Endodermal cell (in vitro differentiated cells): ENCODE measurements at regions not wholly inside any gene's neighbourhood (a gene's known extent, or its start where the extent isn't known, plus 50 kb on each side); places are given as distances from the start of the nearest gene placed in this dataset.

Experiments
- DNase-seq: peaks from one replicate; pipeline ENCODE4 v3.0.0-alpha.2; 2017
- H3K27ac ChIP-seq: 2 replicates; pipeline ENCODE4 v1.5.1; 2013; ENCODE audit warnings: mild to moderate bottlenecking, low read depth, low read length, moderate library complexity
- H3K27me3 ChIP-seq: 2 replicates; pipeline ENCODE4 v1.6.1; 2013; ENCODE audit warnings: mild to moderate bottlenecking, low read length, moderate library complexity; ENCODE audit not compliant: insufficient read depth, control insufficient read depth, poor library complexity, severe bottlenecking
- H3K36me3 ChIP-seq: 2 replicates; pipeline ENCODE4 v1.7.0; 2013; ENCODE audit warnings: mild to moderate bottlenecking, low read length, moderate library complexity; ENCODE audit not compliant: control insufficient read depth, insufficient read depth
- H3K4me1 ChIP-seq: one replicate; pipeline ENCODE4 v1.7.0; 2013; ENCODE audit warnings: low read length; ENCODE audit not compliant: control insufficient read depth, insufficient read depth
- H3K4me3 ChIP-seq: 2 replicates; pipeline ENCODE4 v1.5.1; 2013; ENCODE audit warnings: mild to moderate bottlenecking, low read length, moderate library complexity
- H3K9ac ChIP-seq: 2 replicates; pipeline ENCODE4 v1.6.1; 2013; ENCODE audit warnings: mild to moderate bottlenecking, low read length, moderate library complexity; ENCODE audit not compliant: poor library complexity, severe bottlenecking; ENCODE audit errors: extremely low read depth
- H3K9me3 ChIP-seq: 2 replicates; pipeline ENCODE4 v1.6.1; 2013; ENCODE audit warnings: mild to moderate bottlenecking, low read length, moderate library complexity; ENCODE audit not compliant: control insufficient read depth
- H3K27ac Mint-ChIP-seq: 2 replicates; pipeline ENCODE4 v1.8.0; 2020; ENCODE audit warnings: mixed read lengths
- H3K27me3 Mint-ChIP-seq: 2 replicates; pipeline ENCODE4 v1.8.0; 2021; ENCODE audit warnings: mild to moderate bottlenecking, mixed read lengths; ENCODE audit not compliant: insufficient read depth
- H3K36me3 Mint-ChIP-seq: 2 replicates; pipeline ENCODE4 v1.8.0; 2020; ENCODE audit warnings: low read depth, mixed read lengths
- H3K4me1 Mint-ChIP-seq: 2 replicates; pipeline ENCODE4 v1.8.0; 2020; ENCODE audit warnings: mixed read lengths
- H3K4me3 Mint-ChIP-seq: 2 replicates; pipeline ENCODE4 v1.8.0; 2020; ENCODE audit warnings: mild to moderate bottlenecking, moderate library complexity, mixed read lengths
- H3K9me3 Mint-ChIP-seq: 2 replicates; pipeline ENCODE4 v1.8.0; 2020; ENCODE audit warnings: mild to moderate bottlenecking, mixed read lengths
- CTCF ChIP-seq: fragments of 200-600 bp; sonication (generic); conservative IDR thresholded peaks from 2 replicates; pipeline ENCODE4 v1.5.0; 2021; ENCODE audit warnings: antibody characterized with exemption, mild to moderate bottlenecking
- WGBS, 2 experiments: methylation state at CpG; one replicate each; pipeline versions ENCODE4 v1.1.5 to v1.1.7; 2013; ENCODE audit warnings: missing lambda C conversion rate in 2 of 2, mixed read lengths in 1 of 2; ENCODE audit not compliant: insufficient coverage in 1 of 2, insufficient read length in 1 of 2; 5-methylcytosine and 5-hydroxymethylcytosine counted together

- no peak overlapping the region for H3K27ac ChIP-seq
- H3K27me3 ChIP-seq: no peaks in the 10 kb centered on the region
- DNase-seq: no peak
- H3K4me1 Mint-ChIP-seq: peaks cover 17% of the 10 kb centered on the region
- no peak for TF ChIP-seq CTCF
- H3K36me3 Mint-ChIP-seq: no peaks in the 10 kb centered on the region
- H3K4me3 Mint-ChIP-seq: no peak overlapping the region
- no peaks in the 10 kb centered on the region for H3K4me1 ChIP-seq
- WGBS, 2 experiments: 86 to 90% methylated on average over 8 to 20 of the region's 20 CpGs
- no peak overlapping the region for H3K4me3 ChIP-seq
- H3K27ac Mint-ChIP-seq: no peak overlapping the region
- no peaks in the 10 kb centered on the region for H3K9me3 ChIP-seq
- H3K9me3 Mint-ChIP-seq: no peaks in the 10 kb centered on the region
- no peaks in the 10 kb centered on the region for H3K36me3 ChIP-seq
- H3K27me3 Mint-ChIP-seq: no peaks in the 10 kb centered on the region
- H3K9ac ChIP-seq: no peak overlapping the region
Measured at GRCh38 chr14:101194373-101195308, 291.1 kb upstream of the RTL1 start.

- H3K4me1 Mint-ChIP-seq: peaks cover 17% of the 10 kb centered on the region
- no peaks in the 10 kb centered on the region for H3K27me3 Mint-ChIP-seq
- Histone ChIP-seq H3K27me3 (no peaks in the 10 kb centered on the region), H3K4me3 (no peak overlapping the region), H3K27ac (no peak overlapping the region), H3K9me3 (no peaks in the 10 kb centered on the region), H3K36me3 (no peaks in the 10 kb centered on the region), H3K9ac (no peak overlapping the region), H3K4me1 (no peaks in the 10 kb centered on the region)
- DNase-seq: no peak
- TF ChIP-seq CTCF: no peak
- H3K4me3 Mint-ChIP-seq: no peak overlapping the region
- no peak overlapping the region for H3K27ac Mint-ChIP-seq
- no peaks in the 10 kb centered on the region for H3K36me3 Mint-ChIP-seq
- WGBS, 2 experiments: 87 to 88% methylated on average over 10 to 12 of the region's 12 CpGs
- no peaks in the 10 kb centered on the region for H3K9me3 Mint-ChIP-seq
Measured at GRCh38 chr14:101195309-101195901, 291.9 kb upstream of the RTL1 start.

- Mint-ChIP-seq H3K27ac (no peak overlapping the region), H3K4me1 (peaks cover 17% of the 10 kb centered on the region), H3K36me3 (no peaks in the 10 kb centered on the region), H3K4me3 (no peak overlapping the region), H3K27me3 (no peaks in the 10 kb centered on the region), H3K9me3 (no peaks in the 10 kb centered on the region)
- H3K27me3 ChIP-seq: no peaks in the 10 kb centered on the region
- H3K9me3 ChIP-seq: no peaks in the 10 kb centered on the region
- no peak for TF ChIP-seq CTCF
- no peak for DNase-seq
- H3K9ac ChIP-seq: no peak overlapping the region
- H3K27ac ChIP-seq: no peak overlapping the region
- WGBS, 2 experiments: 97 to 100% methylated on average over 3 to 11 of the region's 11 CpGs
- H3K4me3 ChIP-seq: no peak overlapping the region
- H3K4me1 ChIP-seq: no peaks in the 10 kb centered on the region
- no peaks in the 10 kb centered on the region for H3K36me3 ChIP-seq
Measured at GRCh38 chr14:101196051-101196712, 292.7 kb upstream of the RTL1 start.
